HepG2 (cell line): ENCODE measurements at regions not wholly inside any gene's neighbourhood (a gene's known extent, or its start where the extent isn't known, plus 50 kb on each side); places are given as distances from the start of the nearest gene placed in this dataset.

Experiments
- CTCF ChIP-seq: sonication (generic); formaldehyde crosslinking; IDR thresholded peaks from 2 replicates; pipeline ENCODE4 v1.5.0; 2020; ENCODE audit warnings: mild to moderate bottlenecking, missing genetic modification reagents, moderate library complexity
- NFIB ChIP-seq: sonication (generic); formaldehyde crosslinking; IDR thresholded peaks from 2 replicates; pipeline ENCODE4 v1.9.0; 2021; ENCODE audit warnings: missing genetic modification reagents, mild to moderate bottlenecking, borderline replicate concordance
- RAD21 ChIP-seq: fragments of 450-650 bp; formaldehyde crosslinking; IDR thresholded peaks from 2 replicates; pipeline ENCODE4 v1.5.0; 2020; ENCODE audit warnings: mild to moderate bottlenecking
- SMAD9 ChIP-seq: sonication (generic); formaldehyde crosslinking; IDR thresholded peaks from 2 replicates; pipeline ENCODE4 v1.5.1; 2020; ENCODE audit warnings: mild to moderate bottlenecking, missing genetic modification reagents
- TCF7L2 ChIP-seq: IDR thresholded peaks from 2 replicates; pipeline ENCODE4 v1.6.1; 2011; ENCODE audit warnings: mild to moderate bottlenecking, low read depth, low read length, moderate library complexity
- ZNF20 ChIP-seq: sonication (generic); formaldehyde crosslinking; IDR thresholded peaks from 2 replicates; pipeline ENCODE4 v1.4.0; 2020; ENCODE audit warnings: mild to moderate bottlenecking, moderate library complexity, missing genetic modification reagents
- ZNF530 ChIP-seq: sonication (generic); formaldehyde crosslinking; IDR thresholded peaks from 2 replicates; pipeline ENCODE4 v1.5.0; 2020; ENCODE audit warnings: low read depth, mild to moderate bottlenecking, missing genetic modification reagents
- ZSCAN9 ChIP-seq: IDR thresholded peaks from 2 replicates; pipeline ENCODE4 v1.6.1; 2016; ENCODE audit warnings: borderline replicate concordance
- TF ChIP-seq, protein P1 (sequence below): sonication (generic); formaldehyde crosslinking; IDR thresholded peaks from 2 replicates; pipeline ENCODE4 v1.4.0; 2020; ENCODE audit warnings: missing genetic modification reagents

GRCh38 chr5:5062525-5063302, 77.4 kb upstream of the ADAMTS16 start:
- no peak for TF ChIP-seq ZNF20
- no peak for TF ChIP-seq CTCF (CRISPR knock-in tag)
- no peak for TF ChIP-seq TCF7L2
- TF ChIP-seq ZSCAN9 (CRISPR knock-in tag): no peak
- TF ChIP-seq, protein P1, sequence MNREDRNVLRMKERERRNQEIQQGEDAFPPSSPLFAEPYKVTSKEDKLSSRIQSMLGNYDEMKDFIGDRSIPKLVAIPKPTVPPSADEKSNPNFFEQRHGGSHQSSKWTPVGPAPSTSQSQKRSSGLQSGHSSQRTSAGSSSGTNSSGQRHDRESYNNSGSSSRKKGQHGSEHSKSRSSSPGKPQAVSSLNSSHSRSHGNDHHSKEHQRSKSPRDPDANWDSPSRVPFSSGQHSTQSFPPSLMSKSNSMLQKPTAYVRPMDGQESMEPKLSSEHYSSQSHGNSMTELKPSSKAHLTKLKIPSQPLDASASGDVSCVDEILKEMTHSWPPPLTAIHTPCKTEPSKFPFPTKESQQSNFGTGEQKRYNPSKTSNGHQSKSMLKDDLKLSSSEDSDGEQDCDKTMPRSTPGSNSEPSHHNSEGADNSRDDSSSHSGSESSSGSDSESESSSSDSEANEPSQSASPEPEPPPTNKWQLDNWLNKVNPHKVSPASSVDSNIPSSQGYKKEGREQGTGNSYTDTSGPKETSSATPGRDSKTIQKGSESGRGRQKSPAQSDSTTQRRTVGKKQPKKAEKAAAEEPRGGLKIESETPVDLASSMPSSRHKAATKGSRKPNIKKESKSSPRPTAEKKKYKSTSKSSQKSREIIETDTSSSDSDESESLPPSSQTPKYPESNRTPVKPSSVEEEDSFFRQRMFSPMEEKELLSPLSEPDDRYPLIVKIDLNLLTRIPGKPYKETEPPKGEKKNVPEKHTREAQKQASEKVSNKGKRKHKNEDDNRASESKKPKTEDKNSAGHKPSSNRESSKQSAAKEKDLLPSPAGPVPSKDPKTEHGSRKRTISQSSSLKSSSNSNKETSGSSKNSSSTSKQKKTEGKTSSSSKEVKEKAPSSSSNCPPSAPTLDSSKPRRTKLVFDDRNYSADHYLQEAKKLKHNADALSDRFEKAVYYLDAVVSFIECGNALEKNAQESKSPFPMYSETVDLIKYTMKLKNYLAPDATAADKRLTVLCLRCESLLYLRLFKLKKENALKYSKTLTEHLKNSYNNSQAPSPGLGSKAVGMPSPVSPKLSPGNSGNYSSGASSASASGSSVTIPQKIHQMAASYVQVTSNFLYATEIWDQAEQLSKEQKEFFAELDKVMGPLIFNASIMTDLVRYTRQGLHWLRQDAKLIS: no peak
- no peak for TF ChIP-seq ZNF530 (CRISPR knock-in tag)
- no peak for TF ChIP-seq NFIB (CRISPR knock-in tag)
- no peak for TF ChIP-seq RAD21 (CRISPR knock-in tag)
- no peak for TF ChIP-seq SMAD9 (CRISPR knock-in tag)
